H9 (cell line): ENCODE measurements at regions not wholly inside any gene's neighbourhood (a gene's known extent, or its start where the extent isn't known, plus 50 kb on each side); places are given as distances from the start of the nearest gene placed in this dataset.

Experiments used
- DNase-seq: peaks from one replicate; pipeline ENCODE4 v3.0.0-alpha.2; 2017
- H2AFZ ChIP-seq: one replicate; pipeline ENCODE4 v1.6.1; 2013; ENCODE audit warnings: mild to moderate bottlenecking, low read length, control low read depth, moderate library complexity
- H2AK5ac ChIP-seq: 2 replicates; pipeline ENCODE4 v1.6.1; 2013; ENCODE audit warnings: low read length, control low read depth, mixed read lengths; ENCODE audit not compliant: insufficient read length
- H2BK120ac ChIP-seq: one replicate; pipeline ENCODE4 v1.6.1; 2013; ENCODE audit warnings: low read depth, mild to moderate bottlenecking, low read length, control low read depth, inconsistent platforms; ENCODE audit not compliant: poor library complexity, severe bottlenecking
- H2BK12ac ChIP-seq: 2 replicates; pipeline ENCODE4 v1.6.1; 2013; ENCODE audit warnings: low read length, control low read depth, mixed read lengths, low read depth; ENCODE audit not compliant: insufficient read length
- H2BK15ac ChIP-seq: 2 replicates; pipeline ENCODE4 v1.6.1; 2013; ENCODE audit warnings: low read depth, low read length, control low read depth
- H2BK20ac ChIP-seq: one replicate; pipeline ENCODE4 v1.6.1; 2013; ENCODE audit warnings: low read depth, mild to moderate bottlenecking, low read length, control low read depth, inconsistent platforms; ENCODE audit not compliant: poor library complexity, severe bottlenecking
- H2BK5ac ChIP-seq: 2 replicates; pipeline ENCODE4 v1.6.1; 2013; ENCODE audit warnings: low read length, control low read depth, mixed read lengths; ENCODE audit not compliant: insufficient read length
- H3K14ac ChIP-seq: 2 replicates; pipeline ENCODE4 v1.6.1; 2013; ENCODE audit warnings: low read length, control low read depth; ENCODE audit not compliant: insufficient read depth
- H3K18ac ChIP-seq: 2 replicates; pipeline ENCODE4 v1.6.1; 2013; ENCODE audit warnings: low read depth, mild to moderate bottlenecking, mixed read lengths, low read length, control low read depth; ENCODE audit not compliant: insufficient read length
- H3K23ac ChIP-seq: 2 replicates; pipeline ENCODE4 v1.6.1; 2013; ENCODE audit warnings: low read length, control low read depth, mixed read lengths, low read depth; ENCODE audit not compliant: insufficient read length
- H3K23me2 ChIP-seq: 2 replicates; pipeline ENCODE4 v1.6.1; 2013; ENCODE audit warnings: low read depth, mild to moderate bottlenecking, mixed read lengths, low read length, control low read depth; ENCODE audit not compliant: insufficient read length, poor library complexity, severe bottlenecking
- H3K27ac ChIP-seq: 2 replicates; pipeline ENCODE4 v1.5.1; 2013; ENCODE audit warnings: low read length, control low read depth, mixed read lengths, low read depth; ENCODE audit not compliant: insufficient read length
- H3K27me3 ChIP-seq: 2 replicates; pipeline ENCODE4 v1.6.1; 2013; ENCODE audit warnings: low read length, control low read depth, inconsistent platforms; ENCODE audit not compliant: insufficient read depth
- H3K4ac ChIP-seq: 2 replicates; pipeline ENCODE4 v1.6.1; 2013; ENCODE audit warnings: low read depth, mild to moderate bottlenecking, control low read depth, inconsistent platforms, low read length, moderate library complexity
- H3K4me1 ChIP-seq: 2 replicates; pipeline ENCODE4 v1.6.1; 2013; ENCODE audit warnings: low read length, control low read depth, inconsistent platforms; ENCODE audit not compliant: insufficient read depth
- H3K4me2 ChIP-seq: 2 replicates; pipeline ENCODE4 v1.6.1; 2013; ENCODE audit warnings: low read length, control low read depth, mixed read lengths; ENCODE audit not compliant: insufficient read length, insufficient read depth
- H3K56ac ChIP-seq: 2 replicates; pipeline ENCODE4 v1.6.1; 2013; ENCODE audit warnings: low read depth, mild to moderate bottlenecking, mixed read lengths, low read length, control low read depth; ENCODE audit not compliant: insufficient read length
- H3K79me1 ChIP-seq: 2 replicates; pipeline ENCODE4 v1.6.1; 2013; ENCODE audit warnings: low read depth, mild to moderate bottlenecking, moderate library complexity, low read length, control low read depth, inconsistent platforms; ENCODE audit not compliant: insufficient read depth, poor library complexity, severe bottlenecking
- H3K79me2 ChIP-seq: 2 replicates; pipeline ENCODE4 v1.6.1; 2013; ENCODE audit warnings: low read length, control low read depth, inconsistent platforms; ENCODE audit not compliant: insufficient read depth
- H3K9ac ChIP-seq: 2 replicates; pipeline ENCODE4 v1.6.1; 2013; ENCODE audit warnings: low read length, control low read depth, mixed read lengths; ENCODE audit not compliant: insufficient read length; ENCODE audit errors: extremely low read depth
- H3K9me3 ChIP-seq: one replicate; pipeline ENCODE4 v1.6.1; 2013; ENCODE audit warnings: low read depth, low read length, inconsistent platforms; ENCODE audit not compliant: control insufficient read depth
- H3T11ph ChIP-seq: one replicate; pipeline ENCODE4 v1.6.1; 2013; ENCODE audit warnings: mild to moderate bottlenecking, low read length, control low read depth, inconsistent platforms
- H4K20me1 ChIP-seq: one replicate; pipeline ENCODE4 v1.6.1; 2013; ENCODE audit not compliant: control insufficient read depth, insufficient read length, insufficient read depth
- H4K5ac ChIP-seq: 2 replicates; pipeline ENCODE4 v1.6.1; 2013; ENCODE audit warnings: low read depth, mild to moderate bottlenecking, mixed read lengths, low read length, control low read depth; ENCODE audit not compliant: insufficient read length
- H4K8ac ChIP-seq: replicated peaks from 2 replicates; pipeline ENCODE4 v1.6.1; 2013; ENCODE audit warnings: low read length, control low read depth, mixed read lengths, low read depth; ENCODE audit not compliant: insufficient read length
- H4K91ac ChIP-seq: 2 replicates; pipeline ENCODE4 v1.6.1; 2013; ENCODE audit warnings: low read depth, mild to moderate bottlenecking, moderate library complexity, mixed read lengths, low read length, control low read depth; ENCODE audit not compliant: insufficient read length
- H3K27ac Mint-ChIP-seq, 3 experiments: 2 replicates in 2 of 3; 3 replicates in 1 of 3; pipeline ENCODE4 v1.8.0; 2020 to 2021; ENCODE audit warnings: mixed read lengths in 3 of 3, mild to moderate bottlenecking in 1 of 3, moderate library complexity in 1 of 3
- H3K27me3 Mint-ChIP-seq: 2 replicates; pipeline ENCODE4 v1.8.0; 2021; ENCODE audit warnings: low read depth, mild to moderate bottlenecking, moderate library complexity, mixed read lengths
- H3K36me3 Mint-ChIP-seq, 3 experiments: 2 replicates in 2 of 3; 3 replicates in 1 of 3; pipeline ENCODE4 v1.8.0; 2020 to 2021; ENCODE audit warnings: low read depth in 3 of 3, mixed read lengths in 3 of 3; ENCODE audit not compliant: insufficient read depth in 1 of 3
- H3K4me1 Mint-ChIP-seq, 2 experiments: 2 replicates each; pipeline ENCODE4 v1.8.0; 2020; ENCODE audit warnings: mixed read lengths in 2 of 2
- H3K4me3 Mint-ChIP-seq, 2 experiments: 2 replicates in 1 of 2; 3 replicates in 1 of 2; pipeline ENCODE4 v1.8.0; 2020 to 2021; ENCODE audit warnings: mild to moderate bottlenecking in 2 of 2, mixed read lengths in 2 of 2, moderate library complexity in 1 of 2
- H3K9me3 Mint-ChIP-seq, 2 experiments: 2 replicates in 1 of 2; 3 replicates in 1 of 2; pipeline ENCODE4 v1.8.0; 2020; ENCODE audit warnings: mild to moderate bottlenecking in 2 of 2, mixed read lengths in 2 of 2, moderate library complexity in 1 of 2
- CTCF ChIP-seq: fragments of 200-600 bp; sonication (generic); conservative IDR thresholded peaks from 3 replicates; pipeline ENCODE4 v1.8.0; 2021; ENCODE audit warnings: antibody characterized with exemption, mild to moderate bottlenecking
- WGBS: extraction: QIAGEN DNeasy Blood & Tissue Kit; methylation state at CpG from one replicate; pipeline ENCODE4 v1.1.7; 2013; ENCODE audit warnings: missing lambda C conversion rate, low lambda C conversion rate, mixed read lengths; ENCODE audit not compliant: insufficient read length; ENCODE audit errors: extremely low coverage; 5-methylcytosine and 5-hydroxymethylcytosine counted together

GRCh38 chr4:181776264-181777054, 466.7 kb upstream of the TENM3 start:
- Mint-ChIP-seq H3K4me1 (no peaks in the 10 kb centered on the region), H3K36me3 (peaks cover 0 to 5% (median 2%) of the 10 kb centered on the region in 3 experiments; a peak in 3 of 7 replicates), H3K4me3 (no peak overlapping the region), H3K9me3 (peaks cover 5 to 6% of the 10 kb centered on the region in 2 experiments; a peak in 2 of 5 replicates), H3K27ac (no peak overlapping the region), H3K27me3 (no peaks in the 10 kb centered on the region)
- Histone ChIP-seq H3K9me3 (no peaks in the 10 kb centered on the region), H2BK20ac (no peak overlapping the region), H3K4ac (no peak overlapping the region), H4K91ac (no peak overlapping the region), H3K23ac (no peak overlapping the region), H3K27ac (no peak overlapping the region), H3T11ph (no peak overlapping the region), H4K5ac (no peak overlapping the region), H3K4me2 (no peak overlapping the region), H3K79me1 (no peaks in the 10 kb centered on the region), H3K4me1 (no peaks in the 10 kb centered on the region), H2AK5ac (no peak overlapping the region), H3K9ac (no peak overlapping the region), H3K18ac (no peak overlapping the region), H3K27me3 (no peaks in the 10 kb centered on the region), H3K23me2 (no peaks in the 10 kb centered on the region), H2BK120ac (no peak overlapping the region), H2BK15ac (no peak overlapping the region), H3K14ac (no peak overlapping the region), H3K56ac (no peak overlapping the region), H2BK5ac (no peak overlapping the region), H3K79me2 (no peaks in the 10 kb centered on the region), H4K20me1 (no peaks in the 10 kb centered on the region), H2BK12ac (no peak overlapping the region), H4K8ac (no peak overlapping the region), H2AFZ (no peak overlapping the region)
- DNase-seq: no peak
- no peak for TF ChIP-seq CTCF
- no CpG with 5 or more reads among the region's 5 CpGs for WGBS
